HG03520 (cell line): ENCODE measurements at regions not wholly inside any gene's neighbourhood (a gene's known extent, or its start where the extent isn't known, plus 50 kb on each side); places are given as distances from the start of the nearest gene placed in this dataset.

ENCODE experiments used
- ATAC-seq: cut with Tn5 transposase; IDR thresholded peaks from one replicate; pipeline ENCODE4 v1.9.1; 2021; ENCODE audit warnings: mild to moderate bottlenecking, moderate library complexity; ENCODE audit not compliant: unreplicated experiment

DNA sequence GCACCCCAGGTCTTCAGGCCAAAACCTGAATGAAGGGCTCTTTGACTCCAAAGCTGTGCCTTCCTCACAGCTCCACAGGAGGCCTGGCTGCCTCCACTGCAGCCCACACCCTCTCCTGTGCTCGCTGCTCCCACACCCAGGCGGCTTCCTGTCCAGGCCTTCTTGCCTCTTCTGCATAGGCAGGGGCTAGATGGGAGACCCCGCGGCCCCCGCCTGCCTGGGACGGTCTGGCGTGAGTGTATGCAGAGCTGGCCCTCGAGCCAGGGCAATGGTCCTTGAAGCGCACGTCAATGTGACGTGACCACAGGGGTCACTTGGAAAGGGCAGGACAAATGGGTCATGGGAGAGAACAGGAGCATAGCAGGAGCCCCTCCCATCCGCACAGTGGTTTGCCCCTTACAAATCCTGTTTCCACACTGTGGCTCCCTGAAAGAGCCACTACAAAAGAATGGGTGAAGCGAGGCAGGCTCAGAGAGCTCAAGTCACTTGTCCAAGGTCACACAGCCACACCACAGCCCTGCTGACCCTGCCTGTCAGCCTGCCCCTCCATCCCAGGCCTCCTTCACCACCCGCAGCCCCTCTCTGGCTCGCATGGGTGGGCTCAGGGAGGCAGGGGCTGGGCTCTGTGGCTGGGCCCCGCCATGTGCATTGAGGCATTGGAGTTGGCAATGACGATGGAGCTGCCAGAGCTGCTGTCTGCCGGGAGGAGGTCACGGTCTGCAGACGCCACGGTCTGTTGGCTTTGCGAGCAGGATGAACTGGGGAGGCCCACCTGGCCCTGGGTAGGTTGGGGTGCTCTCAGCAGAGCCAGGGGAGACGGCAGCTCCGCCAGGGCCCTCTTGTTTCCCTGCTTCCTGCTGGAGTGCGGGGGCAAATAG is 71.2 kb upstream of the WNT11 start:
- no peak for ATAC-seq

DNA sequence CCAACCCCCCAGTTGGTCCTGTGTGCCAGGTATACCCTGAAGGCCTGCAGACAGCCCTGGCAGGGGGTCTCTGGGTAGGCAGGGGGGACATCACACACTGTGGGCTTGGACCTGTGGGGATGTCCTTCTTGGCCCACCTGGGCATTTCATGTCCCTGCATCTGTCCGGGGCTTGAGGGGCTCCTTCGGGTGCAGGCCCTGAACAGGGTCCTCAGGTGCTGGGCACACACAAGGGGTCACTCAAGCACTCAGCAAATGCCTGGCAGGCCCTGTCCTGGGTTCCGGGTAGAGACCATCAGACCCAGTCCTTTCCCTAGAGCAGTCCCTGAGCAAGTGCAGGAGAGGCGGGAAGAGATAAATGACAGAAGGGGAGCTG is 70.5 kb upstream of the WNT11 start:
- ATAC-seq: no peak

DNA sequence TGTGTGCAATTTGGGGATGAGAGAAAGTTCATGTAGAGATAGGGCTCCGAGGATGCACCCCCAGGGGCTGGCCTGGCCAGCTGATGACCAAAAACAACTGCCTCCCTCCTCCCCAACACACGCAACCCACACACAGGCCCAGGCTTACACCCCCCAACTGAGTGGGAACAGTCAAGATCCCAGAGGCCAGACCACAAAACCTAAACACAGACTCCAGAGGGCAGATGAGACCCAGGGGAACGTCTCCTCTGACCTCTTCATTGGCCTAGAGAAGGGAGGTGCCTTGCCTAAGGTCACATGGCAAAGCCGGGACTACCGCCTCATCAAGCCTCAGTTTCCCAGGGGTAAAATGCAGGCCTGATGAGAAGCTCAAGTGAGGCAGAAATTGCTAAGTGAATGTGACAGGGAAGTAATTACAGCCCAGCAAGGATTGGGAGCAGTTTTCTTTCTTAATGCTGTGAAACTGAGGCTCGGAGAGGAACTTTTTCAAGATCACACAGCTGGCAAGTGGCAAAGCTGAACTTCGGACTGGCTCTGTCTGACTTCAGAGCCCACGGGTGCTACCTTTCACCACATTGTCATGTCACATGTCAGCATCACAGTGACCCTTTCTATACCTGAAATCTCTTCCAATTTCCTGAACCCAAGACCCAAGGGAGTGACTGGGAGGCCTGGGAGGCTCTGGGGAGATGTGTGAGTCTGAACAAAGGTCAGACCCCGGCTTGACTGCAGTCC is 69.9 kb upstream of the WNT11 start:
- ATAC-seq: no peak

DNA sequence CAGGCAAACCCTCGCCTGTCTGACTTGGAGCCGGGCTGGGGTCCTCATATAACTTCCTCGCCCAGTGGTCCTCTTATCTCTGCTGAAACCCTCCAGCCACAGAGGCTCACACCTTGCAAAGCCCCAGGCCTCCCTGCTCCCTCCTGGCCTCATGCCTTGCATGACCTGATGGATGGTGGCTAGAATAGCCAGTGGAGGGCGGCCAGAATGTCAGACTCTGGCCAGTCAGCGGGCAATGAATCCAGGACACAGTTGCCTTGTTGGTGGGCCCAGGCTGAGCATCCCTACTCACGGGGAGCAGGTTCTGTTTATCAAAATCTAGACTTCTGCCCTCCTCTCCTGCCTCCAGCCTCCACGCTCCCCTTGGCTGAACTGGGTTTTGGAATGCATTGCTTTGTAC is 69.1 kb upstream of the WNT11 start:
- no peak for ATAC-seq

DNA sequence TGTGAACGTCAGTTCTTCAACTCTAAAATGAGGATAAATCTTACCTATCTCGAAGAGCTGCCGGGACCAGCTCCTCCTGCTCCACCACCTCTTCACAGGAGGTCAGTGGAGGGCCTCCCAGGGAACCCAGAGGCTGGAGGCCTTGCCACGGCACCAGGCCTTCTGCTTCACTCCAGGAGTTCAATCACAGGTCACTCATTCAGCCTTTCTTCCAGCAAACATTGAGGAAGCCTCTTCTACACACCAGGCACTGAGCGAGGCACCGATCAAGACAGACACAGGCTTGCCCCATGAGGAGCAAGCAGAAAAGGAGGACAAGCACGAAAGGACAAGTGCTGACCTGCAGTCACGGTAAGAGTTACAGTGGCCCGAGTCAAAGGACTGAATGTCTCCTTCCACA is 64.8 kb upstream of the WNT11 start:
- no peak for ATAC-seq

DNA sequence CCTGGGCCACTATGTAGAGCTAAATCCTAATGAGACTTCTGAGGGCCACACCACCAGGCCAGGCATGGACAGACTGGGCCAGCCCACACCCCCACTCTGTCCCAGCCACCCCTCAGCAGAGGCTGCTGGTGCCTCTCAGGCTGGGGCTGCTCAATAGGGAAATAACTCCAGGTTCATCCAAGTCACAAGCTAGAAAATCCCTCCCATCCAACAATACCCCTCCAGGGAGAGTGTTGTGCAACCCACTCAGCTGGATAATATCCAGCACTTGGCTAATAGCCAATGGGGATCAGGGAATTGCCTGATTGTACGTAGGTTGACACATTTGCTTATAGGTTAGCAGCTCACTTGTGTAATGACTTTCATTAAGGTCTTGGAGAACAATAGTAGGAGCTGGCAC is 64.1 kb upstream of the WNT11 start:
- no peak for ATAC-seq

DNA sequence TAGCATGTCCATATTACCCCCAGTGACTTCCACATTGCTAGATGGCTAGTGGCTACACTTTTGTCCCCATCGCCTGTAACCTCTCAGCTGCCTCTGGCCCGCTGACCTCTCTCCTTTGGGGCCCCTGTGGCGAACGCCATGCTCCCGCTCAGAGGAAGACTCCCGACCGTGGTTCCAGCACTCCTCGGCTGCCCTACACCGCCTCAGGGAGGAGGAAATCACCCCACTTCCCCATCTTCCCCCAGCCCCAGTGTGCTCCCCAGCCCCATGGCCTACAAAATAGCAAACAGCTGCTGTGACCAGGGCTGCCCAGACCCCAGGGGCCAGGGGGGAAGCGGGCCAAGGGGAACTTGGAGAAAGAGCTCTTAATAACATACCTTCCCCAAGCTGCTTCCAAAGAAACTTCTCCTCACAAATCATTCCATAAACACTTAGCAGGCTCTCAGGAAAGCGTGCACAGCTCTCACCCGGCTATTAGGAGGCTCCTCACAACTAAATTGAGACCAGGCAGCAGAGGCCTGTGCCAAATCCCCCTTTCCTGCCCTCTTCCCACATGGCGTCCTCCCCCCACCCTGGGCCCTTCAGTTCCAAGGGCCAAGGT is 63.5 kb upstream of the WNT11 start:
- no peak for ATAC-seq

DNA sequence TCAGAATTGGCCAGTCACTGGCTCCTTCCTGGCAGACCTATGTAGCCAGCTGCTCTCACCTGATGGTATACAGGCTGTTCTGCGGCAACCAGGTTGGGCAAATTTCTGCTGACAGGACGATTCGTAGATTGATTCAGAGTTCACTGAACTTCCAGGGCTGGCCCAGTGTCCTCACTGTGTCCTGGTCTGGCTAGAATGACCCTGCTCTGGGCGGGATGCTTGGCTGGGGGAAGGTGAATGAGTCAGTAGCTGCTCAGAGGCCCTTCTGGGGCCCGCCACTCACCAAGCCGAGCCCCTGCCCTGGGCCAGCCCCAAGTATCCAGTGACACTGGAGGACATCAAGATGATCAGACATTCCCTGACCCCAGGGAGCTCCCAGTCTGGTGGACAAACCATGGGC is 62.9 kb upstream of the WNT11 start:
- no peak for ATAC-seq

DNA sequence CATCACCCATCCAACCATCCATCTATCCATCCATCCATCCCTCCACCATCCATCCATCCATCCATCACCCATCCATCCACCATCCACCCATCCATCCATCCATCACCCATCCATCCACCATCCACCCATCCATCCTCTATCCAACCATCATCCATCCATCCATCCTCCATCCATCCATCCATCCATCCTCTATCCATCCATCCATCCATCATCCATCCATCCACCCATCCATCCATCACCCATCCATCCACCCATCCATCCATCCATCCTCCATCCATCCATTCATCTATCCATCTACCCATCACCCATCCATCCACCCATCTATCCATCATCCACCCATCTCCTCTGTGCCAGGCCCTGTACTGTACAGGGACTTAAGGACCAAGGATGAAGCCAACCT is 62.2 kb upstream of the WNT11 start:
- no peak for ATAC-seq

DNA sequence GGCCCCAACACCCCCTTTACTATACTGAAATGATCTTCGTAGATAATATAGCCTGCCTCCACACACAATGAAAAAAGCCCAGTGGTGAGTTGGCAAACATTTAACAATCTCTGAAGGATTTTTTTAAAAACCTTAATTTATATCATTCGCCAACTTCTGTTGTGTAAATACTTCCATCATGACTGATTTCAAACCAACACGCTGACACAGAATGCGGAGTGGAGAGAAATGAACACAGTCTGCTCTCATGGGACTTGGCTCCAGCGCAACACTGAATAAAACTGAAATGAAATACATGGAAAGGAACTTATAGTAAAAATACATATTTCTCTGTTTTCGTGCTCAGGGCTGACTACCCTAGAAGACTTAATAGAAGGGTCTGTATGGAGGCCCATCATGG is 61.3 kb upstream of the WNT11 start:
- ATAC-seq: no peak

DNA sequence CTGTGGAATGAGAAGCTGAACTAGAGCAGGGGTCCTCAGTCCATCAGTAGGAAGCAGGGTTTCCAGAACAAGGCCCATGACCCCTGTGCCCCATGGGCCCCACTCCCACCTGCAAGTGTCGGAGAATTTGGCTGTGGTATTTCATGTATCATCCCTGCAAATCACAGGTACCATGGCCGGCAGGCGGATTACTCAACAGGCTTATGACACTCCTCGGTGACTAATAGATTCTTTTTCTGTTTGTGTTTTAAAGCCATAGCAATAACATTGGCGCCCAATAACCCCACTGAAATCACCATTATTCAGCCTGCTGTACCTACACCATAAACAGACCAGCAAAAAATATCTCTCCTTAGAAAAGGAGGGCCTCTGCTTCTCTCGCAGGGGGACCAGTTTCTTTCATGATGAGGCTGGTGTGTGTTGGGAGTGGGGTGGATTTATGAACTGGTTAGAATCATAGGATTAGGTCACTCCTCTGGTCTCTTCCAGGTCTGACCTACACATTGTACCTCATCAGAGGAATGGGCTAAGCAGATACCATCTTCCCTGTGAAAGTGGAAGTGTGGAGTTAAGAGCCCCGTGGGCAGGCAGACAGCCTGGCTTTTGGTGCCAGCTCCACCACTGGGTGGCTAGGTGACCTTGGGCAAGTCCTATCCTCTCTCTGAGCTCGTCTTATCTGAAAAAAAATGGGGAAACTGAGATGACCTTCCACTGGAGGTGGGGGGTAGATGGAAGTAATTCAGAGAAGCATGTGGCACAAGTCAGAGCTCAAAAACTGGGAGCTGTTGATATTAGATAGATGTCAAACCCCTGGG is 60.2 kb upstream of the WNT11 start:
- ATAC-seq: no peak

DNA sequence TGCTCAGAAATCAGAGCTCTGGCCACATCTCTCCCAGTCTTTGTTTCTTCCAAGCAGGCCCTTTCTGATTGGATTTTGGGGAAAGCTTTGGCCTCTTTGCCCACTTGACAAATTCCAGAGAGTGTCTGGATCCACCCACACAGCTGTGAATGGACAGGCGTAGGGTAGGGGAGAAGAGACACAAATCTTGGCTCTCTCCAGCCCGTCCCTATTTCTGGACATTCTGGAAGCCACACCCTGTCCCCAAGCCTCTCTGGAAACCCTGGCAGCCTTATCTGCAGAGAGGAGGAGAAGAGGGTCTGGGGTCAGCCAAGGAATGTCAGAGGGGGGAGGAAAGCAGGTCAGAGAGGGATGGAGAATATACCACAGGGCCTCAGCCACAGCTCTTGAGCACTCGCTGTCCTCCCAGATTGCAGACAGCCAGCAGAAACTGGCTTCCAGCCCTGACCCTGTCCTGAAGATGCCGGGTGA is 59.5 kb upstream of the WNT11 start:
- ATAC-seq: no peak

DNA sequence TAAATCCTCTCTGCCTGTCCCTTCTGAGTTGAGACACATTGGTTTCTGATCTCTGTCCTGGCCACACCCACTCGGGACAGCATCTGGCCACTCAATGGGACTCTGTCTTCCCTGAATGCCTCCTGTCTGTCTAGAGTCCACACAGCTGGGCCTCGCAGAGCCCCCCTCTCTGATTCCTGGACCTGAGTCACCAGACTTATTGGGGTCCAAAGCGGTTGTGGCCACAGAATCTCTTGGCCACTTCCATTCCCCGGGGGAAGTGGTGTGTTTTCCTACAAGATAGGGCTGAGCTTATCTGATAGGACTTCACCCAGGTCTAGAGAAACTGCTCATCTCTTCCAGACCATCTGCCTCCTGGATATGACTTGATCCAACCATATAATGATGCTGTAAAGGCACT is 57.4 kb upstream of the WNT11 start:
- ATAC-seq: no peak

DNA sequence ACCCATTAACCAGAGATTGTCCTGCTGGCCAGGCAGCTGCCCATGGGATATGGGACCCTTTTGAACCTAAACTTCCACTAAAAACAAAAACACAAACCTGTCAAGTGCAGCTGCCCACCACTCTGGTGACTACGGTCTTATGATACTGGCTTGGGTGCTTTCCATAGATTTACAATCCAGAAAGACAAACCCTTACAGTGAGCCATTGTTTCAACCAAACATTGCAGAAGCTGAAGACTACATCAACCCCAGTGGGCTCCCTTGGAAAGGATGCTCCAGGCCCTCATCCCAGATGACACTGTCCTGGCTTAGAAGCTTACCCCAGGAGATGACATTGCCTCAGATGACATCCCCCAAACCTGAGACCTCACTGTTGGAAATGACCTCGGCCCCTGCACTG is 56.9 kb upstream of the WNT11 start:
- no peak for ATAC-seq

DNA sequence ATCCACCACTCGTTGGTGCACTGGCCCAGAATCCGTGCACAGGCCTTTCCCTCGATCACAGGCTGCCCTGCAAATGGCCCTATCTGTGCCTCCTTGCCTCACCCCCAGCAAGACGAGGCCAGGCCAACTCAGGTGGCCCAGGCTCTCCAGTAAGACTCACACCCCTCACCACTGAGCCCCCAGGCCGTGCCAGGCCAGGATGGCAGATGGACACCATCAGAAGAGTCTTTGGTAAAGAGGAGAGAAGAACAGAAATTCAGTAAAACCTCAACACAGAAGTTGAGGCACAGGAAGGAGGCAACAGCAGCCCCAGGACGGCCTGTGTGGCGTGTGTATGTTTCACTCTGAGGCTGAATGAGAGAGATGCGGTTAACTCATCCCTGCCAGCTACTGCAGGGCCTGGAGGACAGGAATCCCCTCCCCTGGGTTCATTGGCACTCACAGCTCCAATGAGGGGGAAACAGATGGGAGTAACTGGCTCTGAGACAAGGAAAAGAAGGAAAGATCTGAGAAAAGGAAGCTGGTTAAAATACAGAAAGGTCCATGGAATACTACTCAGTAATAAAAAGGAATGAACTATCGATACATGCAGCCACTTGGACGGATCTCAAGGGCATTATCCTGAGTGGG is 54.1 kb upstream of the WNT11 start:
- ATAC-seq: no peak

DNA sequence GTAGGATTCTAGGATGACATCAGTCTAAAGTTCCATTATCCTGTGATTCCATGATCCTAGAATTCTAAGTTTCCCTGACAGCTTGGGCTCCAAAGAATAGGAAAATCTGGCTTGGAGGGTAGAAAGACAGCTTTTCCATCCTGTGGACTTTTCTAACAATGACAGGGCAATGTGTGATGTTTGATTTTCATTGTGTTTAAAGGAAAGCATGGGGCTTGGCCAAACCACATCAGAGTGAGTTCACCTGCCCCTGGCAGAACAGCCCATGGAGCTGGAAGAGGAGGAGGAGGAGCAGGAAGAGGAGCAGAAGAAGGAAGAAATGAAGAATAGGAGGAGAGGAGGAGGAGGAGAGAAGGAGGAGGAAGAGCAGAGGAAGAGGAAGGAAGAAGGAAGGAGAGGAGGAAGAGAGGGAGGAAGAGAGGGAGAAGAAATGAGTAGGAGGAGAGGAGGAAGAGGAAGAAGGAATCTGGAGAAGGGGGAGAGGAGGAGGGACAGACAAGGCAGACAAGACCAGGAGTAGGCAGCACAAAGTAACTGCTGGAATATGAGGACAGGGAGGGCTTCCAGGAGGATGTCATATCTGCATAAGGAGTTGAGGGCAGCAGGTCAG is 53.1 kb upstream of the WNT11 start:
- no peak for ATAC-seq

DNA sequence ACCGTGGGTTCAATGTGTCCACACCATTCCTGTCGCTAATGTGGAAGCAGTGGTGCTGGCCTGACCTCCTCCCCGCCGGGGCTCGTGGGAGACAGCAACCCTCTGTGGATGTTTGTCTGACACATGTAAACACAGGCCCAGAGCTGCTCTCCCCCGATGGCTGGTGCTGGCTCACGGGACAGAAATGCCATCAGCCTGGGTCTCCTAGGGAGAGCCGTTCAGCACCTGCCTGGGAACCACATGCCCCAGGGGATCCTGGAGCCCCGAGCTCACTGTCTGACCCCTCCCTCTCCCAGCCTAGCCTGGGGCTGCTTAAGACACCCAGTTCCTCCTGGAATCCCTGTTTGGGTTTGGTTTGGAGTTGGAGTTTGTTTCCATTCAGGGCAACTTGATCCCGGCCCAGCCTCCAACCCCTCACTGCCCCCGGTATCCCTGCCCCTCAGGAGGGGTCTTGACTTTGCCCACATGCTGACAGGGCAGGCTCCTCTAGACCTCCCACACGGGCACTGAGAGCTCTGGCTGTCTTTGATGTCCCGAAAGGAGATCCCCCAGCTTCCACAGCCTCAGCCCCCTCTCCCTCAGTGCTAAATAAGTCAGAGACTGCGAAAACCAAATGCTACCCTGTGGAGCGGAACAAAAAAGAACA is 50.9 kb upstream of the WNT11 start:
- no peak for ATAC-seq

DNA sequence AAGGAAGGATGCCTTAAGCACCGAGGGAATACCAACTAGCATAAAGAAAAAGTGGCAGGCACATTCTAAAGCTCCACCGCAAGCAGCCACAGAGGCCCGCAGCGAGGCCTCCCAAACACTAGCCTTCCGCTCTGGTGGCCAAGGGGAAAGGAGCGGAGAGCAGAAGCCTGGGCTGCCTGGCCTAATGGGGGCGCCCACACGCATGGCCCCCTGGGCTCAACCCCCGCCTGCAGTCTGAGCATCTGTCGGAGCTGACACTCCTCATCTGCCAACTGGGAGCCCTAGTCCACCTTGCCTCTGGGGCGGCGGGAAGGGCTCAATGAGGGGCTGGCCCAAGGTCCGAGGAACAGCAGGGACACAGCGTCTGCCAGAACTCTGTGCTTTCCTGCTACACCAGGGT is 50.1 kb upstream of the WNT11 start:
- no peak for ATAC-seq
